Aorta (tissue), 5 donors: ENCODE measurements at regions not wholly inside any gene's neighbourhood (a gene's known extent, or its start where the extent isn't known, plus 50 kb on each side); places are given as distances from the start of the nearest gene placed in this dataset.

Experiments used
- ATAC-seq: fragments of 200-7000 bp; cut with Tn5 transposase; one replicate; pipeline ENCODE4 v1.9.1; 2022; ENCODE audit warnings: moderate library complexity; ENCODE audit not compliant: low FRiP score
- DNase-seq, 2 donors: peaks; one replicate each; pipeline ENCODE4 v3.0.0-alpha.2; 2020
- H3K27ac ChIP-seq, 2 donors: one replicate each; pipeline ENCODE4 v1.5.1; 2013; ENCODE audit warnings: low read length in 2 of 2, mild to moderate bottlenecking in 2 of 2, moderate library complexity in 2 of 2, control low read depth in 1 of 2, inconsistent platforms in 1 of 2, low read depth in 1 of 2
- H3K27me3 ChIP-seq, 2 donors: one replicate each; pipeline ENCODE4 v1.6.1; 2013; ENCODE audit warnings: control low read depth in 1 of 2, low read length in 1 of 2, mild to moderate bottlenecking in 1 of 2, moderate library complexity in 1 of 2; ENCODE audit not compliant: insufficient read depth in 2 of 2, control insufficient read depth in 1 of 2
- H3K36me3 ChIP-seq, 2 donors: one replicate each; pipeline ENCODE4 v1.6.1; 2013; ENCODE audit warnings: control low read depth in 1 of 2, low read length in 1 of 2, mild to moderate bottlenecking in 1 of 2; ENCODE audit not compliant: insufficient read depth in 2 of 2, control insufficient read depth in 1 of 2
- H3K4me1 ChIP-seq, 2 donors: one replicate each; pipeline ENCODE4 v1.6.1; 2013; ENCODE audit warnings: low read length in 2 of 2, control low read depth in 1 of 2, mild to moderate bottlenecking in 1 of 2, moderate library complexity in 1 of 2; ENCODE audit not compliant: insufficient read depth in 2 of 2, control insufficient read depth in 1 of 2
- H3K4me3 ChIP-seq, 2 donors: one replicate each; pipeline ENCODE4 v1.5.1; 2013; ENCODE audit warnings: low read length in 2 of 2, control low read depth in 1 of 2, mild to moderate bottlenecking in 1 of 2
- H3K9me3 ChIP-seq: one replicate; pipeline ENCODE4 v1.6.1; 2013; ENCODE audit warnings: mild to moderate bottlenecking, low read length; ENCODE audit not compliant: control insufficient read depth
- WGBS, 2 donors: extraction: QIAGEN DNeasy Blood & Tissue Kit; methylation state at CpG; one replicate each; pipeline ENCODE4 v1.1.7; 2013; 5-methylcytosine and 5-hydroxymethylcytosine counted together
- intact Hi-C, 2 donors: fragments of 100-400 bp; cut with DNase I; formaldehyde crosslinking; loops; one replicate each; pipeline versions ENCODE4 v1.14.2 to v1.15.0; 2022
- donor health status: healthy with polysubstance abuse.
- donor health status: Bipolar disorder and iron deficiency.
- donor health status: DM: no; HTN: no; CAD: no.
- donor health status: DM: no; HTN: no; CAD: no.
- donor health status: DM: yes; HTN: yes; CAD: no.

GRCh38 chr2:66851449-66851872 lies 416.5 kb downstream of the MEIS1 start:
- 14 to 16% methylated on average over 1 of the region's 1 CpG for WGBS, 2 donors
- Histone ChIP-seq H3K36me3 (no peaks in the 10 kb centered on the region), H3K4me3 (no peak overlapping the region), H3K27me3 (no peaks in the 10 kb centered on the region), H3K27ac (no peak overlapping the region), H3K9me3 (no peaks in the 10 kb centered on the region), H3K4me1 (no peaks in the 10 kb centered on the region)
- intact Hi-C loops: no loop called here
- no peak for DNase-seq
- ATAC-seq: no peak

- Histone ChIP-seq H3K4me1 (no peaks in the 10 kb centered on the region), H3K4me3 (no peak overlapping the region), H3K9me3 (no peaks in the 10 kb centered on the region), H3K27me3 (no peaks in the 10 kb centered on the region), H3K36me3 (no peaks in the 10 kb centered on the region), H3K27ac (no peak overlapping the region)
- 90 to 91% methylated on average over 6 of the region's 6 CpGs for WGBS, 2 donors
- ATAC-seq (no peak), DNase-seq (no peak)
- intact Hi-C loops: no loop called here
These were observed 418.0 kb downstream of the MEIS1 start for GRCh38 chr2:66852953-66853352.

- DNase-seq (no peak), ATAC-seq (peak; percentile 44)
- no peak overlapping the region for H3K27ac ChIP-seq
- WGBS, 2 donors: 68 to 70% methylated on average over 6 of the region's 6 CpGs
- no peaks in the 10 kb centered on the region for H3K36me3 ChIP-seq
- H3K9me3 ChIP-seq: no peaks in the 10 kb centered on the region
- intact Hi-C loops: no loop called here
- H3K27me3 ChIP-seq: no peaks in the 10 kb centered on the region
- no peaks in the 10 kb centered on the region for H3K4me1 ChIP-seq
- no peak overlapping the region for H3K4me3 ChIP-seq
These were observed 418.7 kb downstream of the MEIS1 start for GRCh38 chr2:66853585-66853984.

GRCh38 chr2:66854298-66854697 lies 419.4 kb downstream of the MEIS1 start:
- no peaks in the 10 kb centered on the region for H3K4me1 ChIP-seq
- intact Hi-C loops: no loop called here
- H3K9me3 ChIP-seq: no peaks in the 10 kb centered on the region
- H3K4me3 ChIP-seq: no peak overlapping the region
- no peaks in the 10 kb centered on the region for H3K36me3 ChIP-seq
- ATAC-seq: no peak
- H3K27me3 ChIP-seq: no peaks in the 10 kb centered on the region
- H3K27ac ChIP-seq: no peak overlapping the region
- DNase-seq: no peak
- 78 to 92% methylated on average over 3 of the region's 3 CpGs for WGBS, 2 donors

GRCh38 chr2:66862885-66863650 lies 428.1 kb downstream of the MEIS1 start:
- WGBS, 2 donors: 8 to 9% methylated on average over 6 of the region's 6 CpGs
- Histone ChIP-seq H3K4me1 (no peaks in the 10 kb centered on the region), H3K36me3 (no peaks in the 10 kb centered on the region), H3K27ac (peak overlapping the region in 1 of 2 donors; percentile 26), H3K27me3 (no peaks in the 10 kb centered on the region), H3K4me3 (no peak overlapping the region), H3K9me3 (no peaks in the 10 kb centered on the region)
- DNase-seq (no peak), ATAC-seq (peak; percentile 34)
- intact Hi-C loops: no loop called here

GRCh38 chr2:66865161-66865560 lies 430.2 kb downstream of the MEIS1 start:
- no peak overlapping the region for H3K27ac ChIP-seq
- no peaks in the 10 kb centered on the region for H3K9me3 ChIP-seq
- ATAC-seq: no peak
- DNase-seq: no peak
- no peaks in the 10 kb centered on the region for H3K36me3 ChIP-seq
- H3K4me3 ChIP-seq: no peak overlapping the region
- no peaks in the 10 kb centered on the region for H3K27me3 ChIP-seq
- intact Hi-C loops: no loop called here
- no peaks in the 10 kb centered on the region for H3K4me1 ChIP-seq

GRCh38 chr2:66866331-66867062 lies 431.6 kb downstream of the MEIS1 start:
- Histone ChIP-seq H3K36me3 (no peaks in the 10 kb centered on the region), H3K4me3 (no peak overlapping the region), H3K27me3 (no peaks in the 10 kb centered on the region), H3K27ac (no peak overlapping the region), H3K9me3 (no peaks in the 10 kb centered on the region), H3K4me1 (no peaks in the 10 kb centered on the region)
- intact Hi-C loops: no loop called here
- no peak for ATAC-seq
- DNase-seq: no peak
- WGBS, 2 donors: 46 to 53% methylated on average over 3 of the region's 3 CpGs

GRCh38 chr2:66867063-66867441 lies 432.1 kb downstream of the MEIS1 start:
- intact Hi-C loops: no loop called here
- Histone ChIP-seq H3K27ac (no peak overlapping the region), H3K4me1 (no peaks in the 10 kb centered on the region), H3K27me3 (no peaks in the 10 kb centered on the region), H3K36me3 (no peaks in the 10 kb centered on the region), H3K9me3 (no peaks in the 10 kb centered on the region), H3K4me3 (no peak overlapping the region)
- no peak for ATAC-seq
- no peak for DNase-seq
- WGBS, 2 donors: 48 to 56% methylated on average over 2 of the region's 2 CpGs

- H3K36me3 ChIP-seq: no peaks in the 10 kb centered on the region
- no peaks in the 10 kb centered on the region for H3K27me3 ChIP-seq
- intact Hi-C loops: no loop called here
- DNase-seq (no peak), ATAC-seq (no peak)
- WGBS, 2 donors: 79 to 90% methylated on average over 3 of the region's 3 CpGs
- no peaks in the 10 kb centered on the region for H3K9me3 ChIP-seq
- H3K4me3 ChIP-seq: no peak overlapping the region
- no peaks in the 10 kb centered on the region for H3K4me1 ChIP-seq
- no peak overlapping the region for H3K27ac ChIP-seq
These were observed 434.2 kb downstream of the MEIS1 start for GRCh38 chr2:66869076-66869475.
